ENCODE measurements at regions not wholly inside any gene's neighbourhood (a gene's known extent, or its start where the extent isn't known, plus 50 kb on each side); places are given as distances from the start of the nearest gene placed in this dataset.

- TF ChIP-seq SUZ12 (IDR thresholded peaks at IDR 0.05) (no peak), FOXK2 (IDR thresholded peaks at IDR 0.05) (no peak), BHLHE40 (IDR thresholded peaks at IDR 0.05; ENCODE audit: borderline replicate concordance) (no peak), ARNT (IDR thresholded peaks at IDR 0.05) (no peak), FOXA1 (IDR thresholded peaks at IDR 0.05) (no peak), ZNF384 (IDR thresholded peaks at IDR 0.05) (no peak), CTBP1 (IDR thresholded peaks at IDR 0.05; ENCODE audit: borderline replicate concordance) (no peak), SP1 (IDR thresholded peaks at IDR 0.05) (no peak), FOXM1 (IDR thresholded peaks at IDR 0.05; ENCODE audit: borderline replicate concordance) (no peak), TARDBP (IDR thresholded peaks at IDR 0.05) (no peak), ELF4 (IDR thresholded peaks at IDR 0.05) (no peak), PKNOX1 (IDR thresholded peaks at IDR 0.05) (no peak), HDGF (IDR thresholded peaks at IDR 0.05; ENCODE audit: borderline replicate concordance) (no peak), NFRKB (IDR thresholded peaks at IDR 0.05) (no peak)
Observed at GRCh38 chr18:41486575-41486974, 468.5 kb upstream of the PIK3C3 start.

Measured in HEK293T (cell line).